Right lobe of liver (tissue), 6 donors: ENCODE measurements at regions not wholly inside any gene's neighbourhood (a gene's known extent, or its start where the extent isn't known, plus 50 kb on each side); places are given as distances from the start of the nearest gene placed in this dataset.

ENCODE experiments used
- ATAC-seq, 4 donors: fragments of 200-7000 bp; cut with Tn5 transposase; one replicate each; pipeline ENCODE4 v1.9.1; 2020; ENCODE audit warnings: mild to moderate bottlenecking in 4 of 4, moderate library complexity in 4 of 4
- DNase-seq, 3 donors: peaks; one replicate each; pipeline ENCODE4 v3.0.0-alpha.2; 2020
- H3K27ac ChIP-seq, 3 donors: fragments of 200-600 bp; one replicate each; pipeline ENCODE4 v1.8.0; 2022
- H3K27me3 ChIP-seq, 2 donors: fragments of 200-600 bp; one replicate each; pipeline ENCODE4 v1.8.0; 2022
- H3K36me3 ChIP-seq, 4 donors: fragments of 200-600 bp; sonication (generic) in 1 of 4; one replicate each; pipeline versions ENCODE4 v1.5.1 to v1.8.0; 2017 to 2022; ENCODE audit warnings: control low read depth in 1 of 4
- H3K4me1 ChIP-seq, 4 donors: fragments of 200-600 bp; sonication (generic) in 1 of 4; one replicate each; pipeline versions ENCODE4 v1.5.1 to v1.8.0; 2017 to 2022; ENCODE audit warnings: control low read depth in 1 of 4
- H3K4me3 ChIP-seq, 3 donors: fragments of 200-600 bp; one replicate each; pipeline ENCODE4 v1.8.0; 2022
- H3K9me3 ChIP-seq, 4 donors: fragments of 200-600 bp; sonication (generic) in 1 of 4; one replicate each; pipeline versions ENCODE4 v1.5.1 to v1.8.0; 2017 to 2022; ENCODE audit warnings: control low read depth in 1 of 4
- POLR2A ChIP-seq: fragments of 450-650 bp; IDR thresholded peaks from one replicate; pipeline ENCODE4 v1.6.1; 2017; ENCODE audit warnings: antibody characterized with exemption, mild to moderate bottlenecking
- WGBS: methylation state at CpG from one replicate; pipeline ENCODE4 v1.1.6; 2018; ENCODE audit warnings: low coverage, low lambda C conversion rate; ENCODE audit not compliant: insufficient coverage; ENCODE audit errors: missing lambda C conversion rate; 5-methylcytosine and 5-hydroxymethylcytosine counted together
- intact Hi-C, 2 donors: fragments of 100-400 bp; cut with DNase I; formaldehyde crosslinking; loops; one replicate each; pipeline versions ENCODE4 v1.11.2 to v1.14.1; 2022
- TF ChIP-seq, protein P1 (sequence below), 4 donors: fragments of 200-600 bp in 3 of 4; fragments of 450-650 bp in 1 of 4; IDR thresholded peaks; one replicate each; pipeline versions ENCODE4 v1.5.1 to v1.8.0; 2016 to 2022; ENCODE audit warnings: antibody characterized with exemption in 4 of 4, mild to moderate bottlenecking in 2 of 4
- donor health status: DM: no; HTN: yes; CAD: no.
- donor health status: DM: no; HTN: no; CAD: no.
- donor health status: DM: no; HTN: no; CAD: no.
- donor health status: DM: no; HTN: yes; CAD: no.
- donor health status: DM: no; HTN: yes; CAD: no.

DNA sequence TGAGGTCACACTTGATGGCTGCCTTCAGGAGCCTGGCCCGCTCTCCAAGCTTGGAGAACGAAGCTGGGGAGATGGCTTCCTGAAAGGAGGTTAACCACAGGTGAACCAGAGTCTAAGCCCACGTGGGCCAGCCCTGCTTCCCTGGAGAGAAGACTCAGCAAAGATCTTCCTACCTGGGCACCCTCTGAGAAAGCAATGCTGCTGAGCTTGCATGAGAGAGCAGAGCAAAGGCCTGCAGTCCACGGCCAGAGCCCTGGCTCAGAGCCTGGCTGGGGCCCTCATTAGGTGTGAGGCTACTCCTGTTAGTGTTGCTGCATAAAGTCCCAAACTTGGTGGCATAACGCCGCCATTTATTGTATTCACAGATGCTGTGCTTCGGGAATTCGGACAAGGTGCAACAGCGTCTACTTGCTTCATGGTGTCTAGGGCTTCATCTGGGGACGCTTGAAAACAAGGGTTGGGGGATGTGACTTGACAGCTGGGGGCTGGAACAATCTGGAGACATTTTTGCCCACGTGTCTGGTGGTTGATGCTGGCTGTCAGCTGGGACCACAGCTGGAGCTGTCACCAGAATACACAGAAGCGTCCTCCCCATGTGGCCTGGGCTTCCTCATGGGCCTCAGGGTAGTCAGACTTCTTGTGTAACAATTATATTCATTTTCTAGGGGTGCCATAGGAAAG is 87.9 kb upstream of the MEF2A start:
- TF ChIP-seq, protein P1, sequence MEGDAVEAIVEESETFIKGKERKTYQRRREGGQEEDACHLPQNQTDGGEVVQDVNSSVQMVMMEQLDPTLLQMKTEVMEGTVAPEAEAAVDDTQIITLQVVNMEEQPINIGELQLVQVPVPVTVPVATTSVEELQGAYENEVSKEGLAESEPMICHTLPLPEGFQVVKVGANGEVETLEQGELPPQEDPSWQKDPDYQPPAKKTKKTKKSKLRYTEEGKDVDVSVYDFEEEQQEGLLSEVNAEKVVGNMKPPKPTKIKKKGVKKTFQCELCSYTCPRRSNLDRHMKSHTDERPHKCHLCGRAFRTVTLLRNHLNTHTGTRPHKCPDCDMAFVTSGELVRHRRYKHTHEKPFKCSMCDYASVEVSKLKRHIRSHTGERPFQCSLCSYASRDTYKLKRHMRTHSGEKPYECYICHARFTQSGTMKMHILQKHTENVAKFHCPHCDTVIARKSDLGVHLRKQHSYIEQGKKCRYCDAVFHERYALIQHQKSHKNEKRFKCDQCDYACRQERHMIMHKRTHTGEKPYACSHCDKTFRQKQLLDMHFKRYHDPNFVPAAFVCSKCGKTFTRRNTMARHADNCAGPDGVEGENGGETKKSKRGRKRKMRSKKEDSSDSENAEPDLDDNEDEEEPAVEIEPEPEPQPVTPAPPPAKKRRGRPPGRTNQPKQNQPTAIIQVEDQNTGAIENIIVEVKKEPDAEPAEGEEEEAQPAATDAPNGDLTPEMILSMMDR (IDR thresholded peaks at IDR 0.05), result no peak
- TF ChIP-seq POLR2A, result no peak
- ATAC-seq (no peak), DNase-seq (no peak)
- Histone ChIP-seq H3K4me1 (no peaks in the 10 kb centered on the region), H3K27ac (no peak overlapping the region), H3K27me3 (no peaks in the 10 kb centered on the region), H3K4me3 (no peak overlapping the region), H3K36me3 (no peaks in the 10 kb centered on the region), H3K9me3 (no peaks in the 10 kb centered on the region)
- intact Hi-C loops, result no loop called here
- 88% methylated on average over 3 of the region's 12 CpGs for WGBS

DNA sequence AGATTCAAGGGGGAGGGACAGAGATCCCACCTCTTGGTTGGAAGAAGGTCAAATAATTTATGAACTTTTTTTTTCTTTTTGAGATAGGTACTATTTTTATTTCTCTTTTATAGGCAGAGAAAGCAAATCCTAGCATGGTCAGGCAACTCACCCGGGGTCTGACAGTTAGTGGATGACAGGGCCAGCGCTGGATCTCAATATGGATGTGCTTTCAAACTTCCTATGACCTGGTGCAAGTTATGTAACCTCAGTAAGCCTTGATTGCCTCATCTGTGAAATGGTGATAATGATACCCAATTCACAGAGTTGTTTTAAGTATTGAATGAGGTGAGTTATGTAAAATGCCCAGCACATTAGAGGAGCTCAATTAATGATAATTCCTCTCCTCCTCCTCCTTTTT is 86.8 kb upstream of the MEF2A start:
- WGBS, result 77% methylated on average over 2 of the region's 2 CpGs
- ATAC-seq (no peak), DNase-seq (no peak)
- H3K9me3 ChIP-seq, result no peaks in the 10 kb centered on the region
- no peak overlapping the region for H3K4me3 ChIP-seq
- TF ChIP-seq, protein P1 (IDR thresholded peaks at IDR 0.05), result no peak
- TF ChIP-seq POLR2A, result no peak
- no peaks in the 10 kb centered on the region for H3K27me3 ChIP-seq
- H3K36me3 ChIP-seq, result no peaks in the 10 kb centered on the region
- no peak overlapping the region for H3K27ac ChIP-seq
- intact Hi-C loops, result no loop called here
- H3K4me1 ChIP-seq, result no peaks in the 10 kb centered on the region

DNA sequence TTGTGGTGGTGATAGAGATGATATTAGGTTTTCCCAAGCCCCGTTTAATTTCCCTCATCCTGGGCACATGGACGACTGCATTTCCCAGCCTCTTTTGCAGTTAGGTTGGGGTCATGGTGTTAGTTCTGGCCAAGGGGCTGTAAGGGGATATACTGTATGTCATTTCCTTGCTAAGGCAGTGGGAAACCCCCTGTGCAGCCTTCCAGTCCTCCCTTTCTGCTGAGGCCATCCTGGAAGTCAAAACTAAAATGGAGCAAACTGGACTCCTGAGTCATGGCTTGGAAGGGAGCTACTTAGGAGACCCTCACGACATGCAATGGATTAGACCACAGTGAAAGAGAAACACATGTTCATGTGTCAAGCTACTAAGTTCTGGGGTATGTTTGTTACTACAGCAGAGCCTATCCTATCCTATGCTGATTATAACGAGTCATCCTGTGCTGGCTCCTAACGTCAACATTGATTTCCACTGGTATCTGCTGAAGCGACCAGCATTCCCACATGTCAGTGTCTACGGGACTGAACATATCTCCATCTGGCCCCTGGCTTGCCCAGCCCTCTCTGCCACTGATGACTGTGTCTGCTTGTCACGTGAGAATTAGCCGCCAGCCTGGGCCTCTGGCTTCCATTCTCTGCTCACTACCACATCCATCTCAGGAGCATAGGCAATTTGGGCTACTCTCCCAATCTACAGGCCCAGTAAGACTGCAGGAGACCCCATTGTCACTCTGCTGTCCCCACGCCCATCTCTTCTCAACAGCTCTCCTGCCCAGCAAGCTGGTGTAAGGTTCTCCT is 85.6 kb upstream of the MEF2A start:
- Histone ChIP-seq H3K36me3 (no peaks in the 10 kb centered on the region), H3K27me3 (no peaks in the 10 kb centered on the region), H3K9me3 (no peaks in the 10 kb centered on the region), H3K4me3 (no peak overlapping the region), H3K4me1 (no peaks in the 10 kb centered on the region), H3K27ac (no peak overlapping the region)
- no peak for TF ChIP-seq POLR2A
- TF ChIP-seq, protein P1 (IDR thresholded peaks at IDR 0.05), result no peak
- ATAC-seq (no peak), DNase-seq (no peak)
- WGBS, result 61% methylated on average over 3 of the region's 10 CpGs
- intact Hi-C loops, result no loop called here

DNA sequence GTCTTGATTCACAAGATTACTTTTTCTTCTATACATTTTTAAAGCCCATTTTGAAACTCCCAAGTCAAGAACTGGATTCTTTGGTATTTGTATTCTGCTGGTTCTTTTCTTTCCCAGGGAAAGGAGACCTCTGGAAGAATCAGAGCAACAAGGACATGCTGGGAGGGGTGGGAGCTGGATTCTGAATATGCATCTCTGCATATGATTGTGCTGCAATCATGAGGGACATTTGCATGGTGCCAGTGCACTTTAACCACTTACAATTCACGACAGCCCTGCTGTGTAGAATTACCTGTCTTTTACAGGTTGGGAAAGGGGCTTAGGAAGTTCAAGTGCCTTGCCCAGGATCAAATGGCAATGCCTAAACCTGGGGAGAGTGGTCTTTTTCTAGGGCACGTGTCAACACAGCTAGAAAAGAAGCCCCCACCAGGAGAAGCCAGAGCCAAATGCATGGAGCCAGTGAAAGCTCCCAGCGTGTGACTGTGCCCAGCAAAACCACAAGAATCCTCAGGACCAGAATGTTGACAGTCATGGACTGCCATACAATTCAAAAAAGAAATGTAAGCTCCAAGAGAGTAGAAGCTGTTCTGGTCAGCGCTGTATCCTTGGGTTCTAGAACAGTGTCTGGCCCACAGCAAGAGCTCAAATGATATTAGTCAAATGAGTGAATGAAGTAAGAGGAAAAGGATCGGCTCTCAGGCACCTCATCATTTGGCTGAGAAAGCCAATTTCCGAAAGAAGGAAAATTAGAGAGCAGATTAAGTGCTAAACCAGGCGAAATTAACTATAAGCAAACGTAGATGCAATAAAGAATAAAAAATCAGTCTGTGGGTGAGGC is 84.5 kb upstream of the MEF2A start:
- Histone ChIP-seq H3K36me3 (no peaks in the 10 kb centered on the region), H3K27ac (no peak overlapping the region), H3K27me3 (no peaks in the 10 kb centered on the region), H3K4me1 (no peaks in the 10 kb centered on the region), H3K9me3 (no peaks in the 10 kb centered on the region), H3K4me3 (no peak overlapping the region)
- DNase-seq (no peak), ATAC-seq (no peak)
- WGBS, result 68% methylated on average over 7 of the region's 8 CpGs
- intact Hi-C loops, result no loop called here
- TF ChIP-seq POLR2A, result no peak
- TF ChIP-seq, protein P1 (IDR thresholded peaks at IDR 0.05), result no peak
